K562 (cell line): ENCODE measurements at regions not wholly inside any gene's neighbourhood (a gene's known extent, or its start where the extent isn't known, plus 50 kb on each side); places are given as distances from the start of the nearest gene placed in this dataset.
"Not testable (repeated sequence)": the region's sequence is repeated elsewhere in the genome, so short reads cannot be mapped to it uniquely, and the experiment has no call there.

Experiments
- EP300 ChIP-seq: IDR thresholded peaks from 2 replicates; pipeline ENCODE4 v1.6.1; 2012; ENCODE audit warnings: low read length, improper control_type of control experiment
- ETS1 ChIP-seq: conservative IDR thresholded peaks from 2 replicates; pipeline ENCODE4 v1.6.1; 2011; ENCODE audit warnings: low read depth, mild to moderate bottlenecking, low read length; ENCODE audit not compliant: control insufficient read depth
- EZH2 ChIP-seq: IDR thresholded peaks from 2 replicates; pipeline ENCODE4 v1.6.1; 2012; ENCODE audit warnings: low read depth, mild to moderate bottlenecking, inconsistent platforms, low read length, borderline replicate concordance
- ZKSCAN1 ChIP-seq: fragments of 150-350 bp; IDR thresholded peaks from 2 replicates; pipeline ENCODE4 v1.6.1; 2016; ENCODE audit warnings: low read depth, low read length

- not testable (repeated sequence) for TF ChIP-seq EZH2, ETS1, EP300, ZKSCAN1
Observed at GRCh38 chr5:84435861-84436346, 51.2 kb upstream of the EDIL3 start.
